GM12891 (cell line): ENCODE measurements at regions not wholly inside any gene's neighbourhood (a gene's known extent, or its start where the extent isn't known, plus 50 kb on each side); places are given as distances from the start of the nearest gene placed in this dataset.

ENCODE experiments used
- POLR2A ChIP-seq: IDR thresholded peaks from 2 replicates; pipeline ENCODE4 v1.6.1; 2011; ENCODE audit warnings: low read depth, low read length, control low read depth
- POLR2AphosphoS5 ChIP-seq: IDR thresholded peaks from 2 replicates; pipeline ENCODE4 v1.6.1; 2011; ENCODE audit warnings: low read depth, low read length, control low read depth
- TAF1 ChIP-seq: IDR thresholded peaks from 2 replicates; pipeline ENCODE4 v1.6.1; 2011; ENCODE audit warnings: low read depth, low read length, control low read depth

DNA sequence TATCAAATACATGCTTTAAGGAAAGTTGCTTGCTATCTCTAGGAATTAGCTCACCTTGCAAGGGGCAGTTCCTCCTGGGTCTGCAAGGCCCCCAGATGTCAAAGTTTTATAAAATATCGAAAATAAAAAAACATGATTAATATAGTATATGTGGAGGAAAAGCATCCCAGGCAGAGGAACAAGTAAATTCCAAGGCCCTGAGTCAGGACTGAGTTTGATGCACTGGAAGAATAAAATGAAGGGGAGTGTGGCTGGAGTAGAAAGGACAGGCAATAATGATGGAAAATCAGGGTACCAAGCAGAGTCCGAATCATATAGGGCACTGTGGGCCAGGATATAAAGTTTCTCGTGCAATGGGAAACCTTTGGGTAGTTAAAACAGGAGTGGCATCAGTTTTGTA lies 112.4 kb upstream of the EEPD1 start:
- TF ChIP-seq TAF1 (no peak), POLR2A (no peak), POLR2AphosphoS5 (no peak)
